Endothelial cell of umbilical vein (primary cell): ENCODE measurements at regions not wholly inside any gene's neighbourhood (a gene's known extent, or its start where the extent isn't known, plus 50 kb on each side); places are given as distances from the start of the nearest gene placed in this dataset.

ENCODE experiments used
- BruUV-seq: library from RNA; stranded (reverse); fragments of 400-500 nt; replicated peaks from 2 replicates; lab custom pipeline; 2021; lab: Mats Ljungman, UMichigan
- CTCF ChIA-PET: fragments of 300-600, 350-600 bp; sonication (Branson Sonifier 250); formaldehyde crosslinking; loops from one replicate; lab custom pipeline; 2021; ENCODE audit warnings: antibody characterized with exemption, inconsistent platforms; lab: Charles Lee
- POLR2A ChIA-PET: fragments of 300-600, 350-600 bp; sonication (Branson Sonifier 250); formaldehyde crosslinking; loops from one replicate; lab custom pipeline; 2021; ENCODE audit warnings: antibody characterized with exemption, inconsistent platforms; lab: Charles Lee
- DNase-seq: peaks from one replicate; pipeline ENCODE4 v3.0.0-alpha.2; 2011; ENCODE audit warnings: low read depth, low spot score
- FAIRE-seq: peaks from 2 replicates; lab custom pipeline; 2011; peaks lifted over from hg19 to GRCh38; lab: Jason Lieb, UNC
- H2AFZ ChIP-seq: 2 replicates; pipeline ENCODE4 v1.6.0; 2012; ENCODE audit warnings: low read depth, low read length, control low read depth, inconsistent platforms
- H3K27ac ChIP-seq: 2 replicates; pipeline ENCODE4 v1.5.1; 2011; ENCODE audit warnings: low read depth, mild to moderate bottlenecking, control low read depth, low read length, moderate library complexity; ENCODE audit not compliant: insufficient read depth
- H3K27me3 ChIP-seq, 2 experiments: 2 replicates each; pipeline versions ENCODE4 v1.6.0 to v1.6.1; 2011; ENCODE audit warnings: low read length in 2 of 2, mixed read lengths in 1 of 2; ENCODE audit not compliant: control insufficient read depth in 2 of 2, insufficient read depth in 2 of 2
- H3K36me3 ChIP-seq, 2 experiments: 2 replicates in 1 of 2; 3 replicates in 1 of 2; pipeline ENCODE4 v1.5.1; 2011; ENCODE audit warnings: low read length in 2 of 2, mild to moderate bottlenecking in 1 of 2, moderate library complexity in 1 of 2; ENCODE audit not compliant: control insufficient read depth in 2 of 2, insufficient read depth in 2 of 2; ENCODE audit errors: extremely low read depth in 1 of 2
- H3K4me1 ChIP-seq: 3 replicates; pipeline ENCODE4 v1.5.1; 2011; ENCODE audit warnings: mild to moderate bottlenecking, low read length; ENCODE audit not compliant: control insufficient read depth, insufficient read depth; ENCODE audit errors: extremely low read depth
- H3K4me2 ChIP-seq: 2 replicates; pipeline ENCODE4 v1.6.1; 2011; ENCODE audit warnings: low read length, control low read depth, mixed read lengths; ENCODE audit not compliant: insufficient read depth
- H3K4me3 ChIP-seq, 3 experiments: fragments of 200-600 bp in 1 of 3; sonication (generic), shearing (Covaris generic) in 1 of 3; replicated peaks in 1 of 3; 2 replicates each; pipeline ENCODE4 v1.5.1; 2011 to 2016; ENCODE audit warnings: control low read depth in 3 of 3, low read length in 3 of 3, mild to moderate bottlenecking in 2 of 3, inconsistent platforms in 1 of 3, low read depth in 1 of 3, moderate library complexity in 1 of 3; ENCODE audit not compliant: insufficient read depth in 1 of 3
- H3K79me2 ChIP-seq: 2 replicates; pipeline ENCODE4 v1.6.0; 2012; ENCODE audit warnings: low read length, inconsistent platforms; ENCODE audit not compliant: control insufficient read depth, insufficient read depth
- H3K9ac ChIP-seq: replicated peaks from 2 replicates; pipeline ENCODE3; 2011; ENCODE audit warnings: low read length, control low read depth; ENCODE audit not compliant: insufficient read depth; ENCODE audit errors: extremely low read depth
- H3K9me1 ChIP-seq: replicated peaks from 3 replicates; pipeline ENCODE4 v1.6.0; 2011; ENCODE audit warnings: mild to moderate bottlenecking, low read length; ENCODE audit not compliant: control insufficient read depth, insufficient read depth; ENCODE audit errors: extremely low read depth
- H3K9me3 ChIP-seq: replicated peaks from 2 replicates; pipeline ENCODE4 v1.5.1; 2012; ENCODE audit warnings: low read length, inconsistent platforms; ENCODE audit not compliant: control insufficient read depth, insufficient read depth
- H4K20me1 ChIP-seq: replicated peaks from 2 replicates; pipeline ENCODE3; 2011; ENCODE audit warnings: mild to moderate bottlenecking, low read length; ENCODE audit not compliant: control insufficient read depth, insufficient read depth; ENCODE audit errors: extremely low read depth
- CTCF ChIP-seq, 2 donors: IDR thresholded peaks; 1 replicate in 1 of 2; 2 replicates in 1 of 2; pipeline ENCODE4 v1.5.1; 2011; ENCODE audit warnings: low read length in 2 of 2, mild to moderate bottlenecking in 2 of 2, moderate library complexity in 2 of 2, control low read depth in 1 of 2, inconsistent platforms in 1 of 2, low read depth in 1 of 2; ENCODE audit not compliant: insufficient read depth in 1 of 2; ENCODE audit errors: extremely low read depth in 1 of 2
- EZH2 ChIP-seq: IDR thresholded peaks from 2 replicates; pipeline ENCODE4 v1.6.1; 2012; ENCODE audit warnings: borderline replicate concordance, low read depth, mild to moderate bottlenecking, moderate library complexity, low read length, inconsistent platforms; ENCODE audit not compliant: severe bottlenecking
- GATA2 ChIP-seq: IDR thresholded peaks from 2 replicates; pipeline ENCODE4 v1.7.0; 2011; ENCODE audit warnings: low read depth, mild to moderate bottlenecking, moderate library complexity, mixed read lengths, low read length; ENCODE audit not compliant: insufficient read length, insufficient read depth
- JUN ChIP-seq: IDR thresholded peaks from 2 replicates; pipeline ENCODE4 v1.6.1; 2011; ENCODE audit warnings: borderline replicate concordance, low read depth; ENCODE audit not compliant: insufficient read length, insufficient read depth
- MAX ChIP-seq: IDR thresholded peaks from 2 replicates; pipeline ENCODE4 v1.6.1; 2011; ENCODE audit not compliant: insufficient read depth, insufficient read length
- MYC ChIP-seq: IDR thresholded peaks from one replicate; pipeline ENCODE4 v1.6.1; 2011; ENCODE audit warnings: mild to moderate bottlenecking, low read depth, low read length
- POLR2A ChIP-seq: IDR thresholded peaks from 2 replicates; pipeline ENCODE4 v1.6.1; 2012; ENCODE audit warnings: low read depth, mild to moderate bottlenecking, control low read depth, low read length
- dilution Hi-C: fragments of 300-500 bp; cut with MboI; formaldehyde crosslinking; loops from one replicate; pipeline ENCODE4 v1.15.0; 2019; ENCODE audit warnings: low sequenced_read_pairs; ENCODE audit not compliant: extremely low pct_ligation_motif_present
- intact Hi-C: fragments of 100-400 bp; cut with micrococcal nuclease; formaldehyde crosslinking; loops from one replicate; pipeline ENCODE4 v1.10.0; 2022

GRCh38 chr5:2848619-2849018 lies 97.1 kb upstream of the IRX2 start:
- Histone ChIP-seq H3K9me3 (peaks cover 4% of the 10 kb centered on the region), H3K4me1 (no peaks in the 10 kb centered on the region), H3K36me3 (no peaks in the 10 kb centered on the region), H3K9ac (no peak overlapping the region), H3K79me2 (no peaks in the 10 kb centered on the region), H3K9me1 (no peaks in the 10 kb centered on the region), H4K20me1 (no peaks in the 10 kb centered on the region), H3K4me3 (no peak overlapping the region), H3K27me3 (no peaks in the 10 kb centered on the region), H2AFZ (no peak overlapping the region), H3K27ac (no peak overlapping the region), H3K4me2 (no peak overlapping the region)
- intact Hi-C loops (no loop called here), dilution Hi-C loops (no loop called here)
- no peak for DNase-seq
- no peak for FAIRE-seq
- BruUV-seq: no TSS peak
- ChIA-PET POLR2A (no interaction called here), CTCF (no interaction called here)
- TF ChIP-seq EZH2: no peak
- TF ChIP-seq GATA2: no peak
- TF ChIP-seq JUN: no peak
- TF ChIP-seq MYC: no peak
- no peak for TF ChIP-seq MAX
- TF ChIP-seq CTCF (IDR thresholded peaks at IDR 0.05; ENCODE audit: extremely low read depth in 1 of 2, insufficient read depth in 1 of 2, low read depth in 1 of 2, low read length in 2 of 2): no peak
- TF ChIP-seq POLR2A: no peak
